Activated naive CD4-positive, alpha-beta T cell treated with anti-CD3 and anti-CD28 coated beads, Interleukin-2, amount 50 U/mL, for 24 hours (primary cell): ENCODE measurements at regions not wholly inside any gene's neighbourhood (a gene's known extent, or its start where the extent isn't known, plus 50 kb on each side); places are given as distances from the start of the nearest gene placed in this dataset.
"Not testable (repeated sequence)": the region's sequence is repeated elsewhere in the genome, so short reads cannot be mapped to it uniquely, and the experiment has no call there.

Experiments
- H3K27ac Mint-ChIP-seq: one replicate; pipeline ENCODE4 v1.8.0; 2021; ENCODE audit warnings: mild to moderate bottlenecking, mixed read lengths
- H3K27me3 Mint-ChIP-seq: one replicate; pipeline ENCODE4 v1.8.0; 2021; ENCODE audit warnings: mixed read lengths
- H3K36me3 Mint-ChIP-seq: one replicate; pipeline ENCODE4 v1.8.0; 2021; ENCODE audit warnings: mixed read lengths
- H3K4me1 Mint-ChIP-seq: one replicate; pipeline ENCODE4 v1.8.0; 2021; ENCODE audit warnings: mixed read lengths
- H3K4me3 Mint-ChIP-seq: one replicate; pipeline ENCODE4 v1.8.0; 2021; ENCODE audit warnings: mild to moderate bottlenecking, mixed read lengths
- H3K9me3 Mint-ChIP-seq: one replicate; pipeline ENCODE4 v1.8.0; 2021; ENCODE audit warnings: mixed read lengths

DNA sequence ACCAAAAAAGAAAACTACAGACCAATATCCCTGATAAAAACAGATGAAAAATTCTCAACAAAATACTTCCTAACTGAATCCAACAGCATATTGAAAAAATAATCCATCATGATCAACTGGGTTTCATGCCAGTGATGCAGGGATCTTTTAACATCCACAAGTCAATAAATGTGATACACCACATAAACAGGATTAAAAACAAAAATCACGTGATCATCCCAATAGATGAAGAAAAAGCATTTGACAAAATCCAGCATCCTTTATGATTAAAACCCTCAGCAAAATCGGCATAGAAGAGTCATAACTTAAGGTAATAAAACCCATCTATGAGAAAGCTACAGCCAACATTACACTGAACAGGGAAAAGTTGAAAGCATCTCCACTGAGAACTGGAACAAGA, 107.5 kb downstream of the DCLK3 start:
- H3K27me3 Mint-ChIP-seq: peaks cover 24% of the 10 kb centered on the region
- H3K4me1 Mint-ChIP-seq: no peaks in the 10 kb centered on the region
- no peak overlapping the region for H3K4me3 Mint-ChIP-seq
- H3K9me3 Mint-ChIP-seq: peaks cover 4% of the 10 kb centered on the region
- H3K36me3 Mint-ChIP-seq: no peaks in the 10 kb centered on the region
- no peak overlapping the region for H3K27ac Mint-ChIP-seq

DNA sequence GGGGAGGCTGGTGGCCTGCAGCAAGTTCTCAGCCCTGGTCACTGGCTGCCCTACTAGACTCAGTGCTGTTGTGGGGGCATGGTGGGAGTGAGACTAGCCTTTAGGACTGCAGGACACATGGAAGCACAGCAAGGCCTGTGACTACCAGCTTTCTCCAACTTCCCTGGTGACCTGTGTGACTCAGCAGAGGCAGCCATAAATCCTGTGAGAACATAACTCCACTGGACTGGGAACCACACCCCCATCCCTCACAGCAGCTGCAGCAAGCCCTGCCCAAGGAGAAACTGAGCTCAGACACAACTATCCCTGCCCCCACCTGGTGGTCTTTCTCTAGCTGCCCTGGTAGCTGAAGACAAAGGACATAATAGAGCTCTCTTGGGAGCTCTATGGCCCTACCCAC, 111.3 kb downstream of the DCLK3 start:
- no peaks in the 10 kb centered on the region for H3K36me3 Mint-ChIP-seq
- H3K4me3 Mint-ChIP-seq: no peak overlapping the region
- no peaks in the 10 kb centered on the region for H3K4me1 Mint-ChIP-seq
- H3K9me3 Mint-ChIP-seq: peaks cover 4% of the 10 kb centered on the region
- no peak overlapping the region for H3K27ac Mint-ChIP-seq
- peaks cover 30% of the 10 kb centered on the region for H3K27me3 Mint-ChIP-seq

DNA sequence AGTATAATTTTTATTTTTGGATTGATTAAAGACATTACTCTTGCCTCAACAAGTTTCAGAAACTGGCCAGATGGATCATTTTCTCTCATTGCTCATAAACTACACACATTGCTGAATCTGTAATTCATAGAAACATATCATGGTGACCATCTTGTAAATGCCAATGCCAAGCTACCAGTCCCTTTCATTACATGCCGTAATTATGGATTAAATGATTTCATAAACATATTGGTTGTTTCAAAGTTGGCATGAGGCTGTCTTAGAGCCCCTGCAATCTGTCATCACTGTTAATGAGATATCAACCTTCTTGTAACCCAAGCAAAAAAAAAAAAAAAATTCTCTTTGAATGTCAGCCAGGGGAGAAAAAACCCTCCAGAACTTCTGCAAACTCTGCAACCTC, 112.2 kb downstream of the DCLK3 start:
- Mint-ChIP-seq H3K9me3 (peaks cover 4% of the 10 kb centered on the region), H3K36me3 (no peaks in the 10 kb centered on the region), H3K4me1 (no peaks in the 10 kb centered on the region), H3K27ac (no peak overlapping the region), H3K4me3 (no peak overlapping the region), H3K27me3 (peaks cover 25% of the 10 kb centered on the region)

DNA sequence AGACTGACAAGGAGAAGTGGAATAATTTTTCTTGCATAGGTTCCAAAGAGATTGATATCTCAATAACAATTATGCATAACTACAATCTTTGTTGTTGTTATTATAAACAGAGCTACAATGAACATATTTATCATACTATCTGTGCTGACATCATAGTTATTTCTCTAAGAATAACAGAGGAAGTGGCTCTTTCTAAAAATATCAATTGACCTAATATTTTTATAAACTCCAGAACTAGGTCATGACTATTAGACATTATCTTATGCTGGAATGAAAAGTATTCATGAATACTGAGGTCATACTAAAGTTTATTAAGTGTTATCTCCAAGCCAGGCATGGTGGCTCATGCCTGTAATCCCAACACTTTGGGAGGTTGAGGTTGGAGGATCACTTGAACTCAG, 114.1 kb downstream of the DCLK3 start:
- H3K9me3 Mint-ChIP-seq: no peaks in the 10 kb centered on the region
- H3K27ac Mint-ChIP-seq: no peak overlapping the region
- no peaks in the 10 kb centered on the region for H3K4me1 Mint-ChIP-seq
- peaks cover 23% of the 10 kb centered on the region for H3K27me3 Mint-ChIP-seq
- H3K4me3 Mint-ChIP-seq: no peak overlapping the region
- H3K36me3 Mint-ChIP-seq: no peaks in the 10 kb centered on the region

DNA sequence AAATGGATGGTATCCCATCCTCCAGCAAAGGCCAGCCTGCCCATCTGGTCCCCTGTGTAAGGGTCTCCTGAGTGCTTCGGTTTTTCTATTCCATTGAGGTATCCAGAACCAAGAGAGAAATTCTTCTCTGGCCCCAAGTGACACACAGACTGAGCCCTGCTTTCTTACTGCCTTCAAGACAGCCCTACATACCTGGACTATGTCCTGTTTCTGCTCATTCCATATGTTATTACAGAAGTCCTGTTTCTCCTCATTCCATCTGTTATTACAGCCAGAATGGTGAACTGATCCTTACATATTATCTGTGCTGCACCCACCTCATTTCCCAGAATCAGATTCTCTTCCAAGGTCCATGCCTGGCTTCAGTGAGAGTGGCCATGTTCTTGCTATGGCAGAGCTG, 115.2 kb downstream of the DCLK3 start:
- Mint-ChIP-seq H3K36me3 (no peaks in the 10 kb centered on the region), H3K4me3 (no peak overlapping the region), H3K4me1 (no peaks in the 10 kb centered on the region), H3K27ac (no peak overlapping the region), H3K27me3 (peaks cover 24% of the 10 kb centered on the region), H3K9me3 (no peaks in the 10 kb centered on the region)

DNA sequence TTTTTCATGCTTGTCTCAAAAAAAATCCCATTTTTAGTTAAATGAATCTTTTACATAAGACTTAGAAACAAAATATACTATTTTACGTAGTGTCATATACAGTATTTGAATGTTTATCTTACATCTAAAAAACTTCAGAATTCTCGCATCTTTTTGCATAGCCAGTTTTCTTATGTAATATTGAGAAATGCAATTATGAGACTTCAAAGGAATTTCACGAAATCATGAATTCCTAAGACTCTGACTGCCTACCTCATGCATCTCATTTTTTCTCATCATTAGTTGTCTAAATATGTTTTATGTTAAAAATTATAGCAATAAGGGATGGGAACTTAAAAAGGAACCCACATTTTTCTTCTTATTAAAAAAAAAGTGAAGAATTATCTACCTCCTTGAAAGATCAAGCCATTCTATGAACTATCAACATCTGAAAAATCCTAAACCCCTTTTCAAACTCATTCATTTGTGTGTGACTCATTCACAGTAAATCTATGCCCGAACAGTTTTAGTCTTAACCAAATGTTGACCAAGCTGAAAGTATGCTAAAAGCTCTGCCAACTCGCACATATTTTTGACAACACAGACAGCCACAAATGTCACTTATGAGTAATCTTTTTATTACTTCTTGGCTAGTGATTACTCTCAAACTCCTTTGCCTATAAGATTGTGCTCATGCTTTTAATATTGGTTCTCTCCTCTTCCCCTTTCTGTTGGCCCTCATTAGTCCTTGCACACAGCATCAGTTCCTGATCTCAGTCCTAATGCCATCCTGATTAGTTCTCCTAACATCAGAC, 115.9 kb downstream of the DCLK3 start:
- Mint-ChIP-seq H3K4me1 (no peaks in the 10 kb centered on the region), H3K27me3 (peaks cover 23% of the 10 kb centered on the region), H3K27ac (no peak overlapping the region), H3K4me3 (no peak overlapping the region), H3K9me3 (no peaks in the 10 kb centered on the region), H3K36me3 (no peaks in the 10 kb centered on the region)

DNA sequence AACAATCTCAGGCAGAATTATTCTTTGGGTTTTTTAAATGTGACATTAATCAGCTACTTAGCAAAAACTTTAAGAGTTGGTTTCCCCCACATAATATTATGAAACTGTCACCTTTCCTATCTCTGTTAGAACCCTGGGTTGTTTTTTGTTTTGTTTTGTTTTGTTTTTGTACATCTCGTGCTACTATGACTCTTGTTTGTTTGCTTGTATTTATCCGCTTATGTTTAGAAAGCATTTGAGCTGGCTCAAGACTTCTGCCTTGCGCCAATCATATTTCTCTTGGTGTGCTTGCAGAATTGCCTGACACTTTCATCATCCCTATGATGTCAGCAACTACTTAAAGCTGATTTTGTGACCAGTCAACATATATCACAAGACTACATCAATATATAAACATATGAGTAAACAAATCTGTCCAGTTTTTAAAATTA, 116.9 kb downstream of the DCLK3 start:
- no peaks in the 10 kb centered on the region for H3K4me1 Mint-ChIP-seq
- peaks cover 31% of the 10 kb centered on the region for H3K27me3 Mint-ChIP-seq
- H3K36me3 Mint-ChIP-seq: no peaks in the 10 kb centered on the region
- no peaks in the 10 kb centered on the region for H3K9me3 Mint-ChIP-seq
- no peak overlapping the region for H3K27ac Mint-ChIP-seq
- H3K4me3 Mint-ChIP-seq: no peak overlapping the region

DNA sequence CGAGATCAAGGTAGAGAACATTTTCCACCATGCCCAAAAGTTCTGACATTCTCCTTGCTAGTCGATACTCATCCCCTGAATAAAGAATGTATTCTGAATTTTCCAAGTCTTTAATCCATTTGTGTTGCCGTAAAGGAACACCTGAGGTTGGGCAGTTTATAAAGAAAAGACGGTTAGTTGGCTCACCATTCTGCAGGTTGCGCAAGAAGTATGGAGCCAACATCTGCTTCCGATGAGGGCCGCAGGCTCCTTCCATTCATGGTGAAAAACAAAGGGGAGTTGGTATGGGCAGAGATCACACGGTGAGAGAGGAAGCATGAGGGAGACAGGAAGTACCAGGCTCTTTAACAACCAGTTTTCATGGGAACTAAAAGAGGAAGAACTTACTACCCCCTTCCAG, 121.2 kb downstream of the DCLK3 start:
- H3K27ac Mint-ChIP-seq: peak overlapping the region; percentile 43
- H3K4me3 Mint-ChIP-seq: no peak overlapping the region
- no peaks in the 10 kb centered on the region for H3K4me1 Mint-ChIP-seq
- peaks cover 16% of the 10 kb centered on the region for H3K27me3 Mint-ChIP-seq
- no peaks in the 10 kb centered on the region for H3K9me3 Mint-ChIP-seq
- peaks cover 1% of the 10 kb centered on the region for H3K36me3 Mint-ChIP-seq

DNA sequence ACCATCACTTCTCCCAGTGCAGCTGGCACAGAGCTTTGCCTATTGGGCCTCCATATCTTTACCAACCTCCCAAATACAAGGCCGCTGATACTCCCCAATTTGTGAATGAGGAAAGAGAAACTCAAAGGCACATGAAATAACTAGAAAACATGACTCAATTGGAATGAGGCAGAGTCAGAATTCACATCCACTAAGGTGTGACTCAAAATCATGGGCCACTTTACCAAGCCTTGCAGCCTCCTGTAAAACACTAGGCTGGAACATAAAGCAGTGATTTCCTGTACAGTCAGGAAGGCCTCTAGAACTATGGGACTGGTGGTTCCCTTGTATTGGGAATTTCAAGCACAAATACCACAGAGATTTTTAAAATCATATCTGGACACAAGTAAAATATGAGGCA, 128.6 kb downstream of the DCLK3 start:
- Mint-ChIP-seq H3K36me3 (no peaks in the 10 kb centered on the region), H3K9me3 (no peaks in the 10 kb centered on the region), H3K27ac (no peak overlapping the region), H3K4me1 (no peaks in the 10 kb centered on the region), H3K4me3 (no peak overlapping the region), H3K27me3 (peaks cover 7% of the 10 kb centered on the region)

DNA sequence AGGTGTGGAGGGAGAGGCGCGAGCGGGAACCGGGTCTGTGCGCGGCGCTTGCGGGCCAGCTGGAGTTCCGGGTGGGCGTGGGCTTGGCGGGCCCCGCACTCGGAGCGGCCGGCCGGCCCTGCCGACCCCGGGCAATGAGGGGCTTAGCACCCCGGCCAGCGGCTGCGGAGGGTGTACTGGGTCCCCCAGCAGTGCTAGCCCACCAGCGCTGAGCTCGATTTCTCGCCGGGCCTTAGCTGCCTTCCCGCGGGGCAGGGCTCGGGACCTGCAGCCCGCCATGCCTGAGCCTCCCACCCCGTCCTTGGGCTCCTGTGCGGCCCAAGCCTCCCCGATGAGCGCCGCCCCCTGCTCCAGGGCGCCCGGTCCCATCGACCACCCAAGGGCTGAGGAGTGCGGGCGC, 130.5 kb downstream of the DCLK3 start:
- H3K27me3 Mint-ChIP-seq, H3K36me3 Mint-ChIP-seq, H3K27ac Mint-ChIP-seq, H3K4me1 Mint-ChIP-seq, H3K9me3 Mint-ChIP-seq, H3K4me3 Mint-ChIP-seq: not testable (repeated sequence)

DNA sequence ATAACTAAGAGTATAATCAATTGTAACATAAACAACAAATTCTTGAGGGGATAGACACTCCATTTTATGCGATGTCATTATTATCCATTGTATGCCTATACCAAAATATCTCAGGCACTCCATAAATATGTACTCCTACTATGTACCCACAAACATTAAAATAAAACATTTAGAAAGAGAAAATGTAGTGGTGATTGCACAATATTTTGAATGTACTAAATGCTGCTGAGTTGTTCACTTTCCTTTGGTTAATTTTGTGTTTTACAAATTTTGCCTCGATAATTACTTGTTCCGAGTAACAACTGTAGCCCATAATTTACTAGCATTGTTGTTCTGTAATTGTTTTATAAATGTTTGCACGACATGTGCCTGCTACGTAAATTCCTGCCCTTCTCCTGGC, 131.3 kb downstream of the DCLK3 start:
- Mint-ChIP-seq H3K4me1 (no peaks in the 10 kb centered on the region), H3K4me3 (no peak overlapping the region), H3K36me3 (no peaks in the 10 kb centered on the region), H3K27ac (no peak overlapping the region), H3K27me3 (peaks cover 7% of the 10 kb centered on the region), H3K9me3 (no peaks in the 10 kb centered on the region)

DNA sequence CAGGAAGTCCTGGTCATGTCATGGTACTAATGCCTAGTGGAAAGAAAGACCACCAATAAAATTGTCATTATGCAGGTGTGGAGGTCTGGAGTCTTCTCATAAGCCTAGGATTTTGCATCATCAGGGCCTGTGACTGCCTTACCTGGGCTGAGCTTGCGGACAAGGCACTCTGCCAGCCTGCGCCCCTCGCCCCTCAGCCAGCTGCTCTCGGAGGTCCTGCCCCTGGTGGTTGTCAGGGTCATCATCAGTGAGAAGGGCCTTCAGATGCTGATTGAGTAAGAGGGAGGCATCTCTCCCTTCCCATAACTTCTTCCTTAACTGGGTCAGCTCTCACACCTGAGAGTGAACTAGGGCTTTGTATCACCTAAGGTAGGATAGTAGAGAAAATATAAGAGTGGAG, 132.8 kb downstream of the DCLK3 start:
- H3K4me3 Mint-ChIP-seq: no peak overlapping the region
- peaks cover 11% of the 10 kb centered on the region for H3K27me3 Mint-ChIP-seq
- H3K27ac Mint-ChIP-seq: no peak overlapping the region
- H3K4me1 Mint-ChIP-seq: no peaks in the 10 kb centered on the region
- H3K36me3 Mint-ChIP-seq: no peaks in the 10 kb centered on the region
- no peaks in the 10 kb centered on the region for H3K9me3 Mint-ChIP-seq

DNA sequence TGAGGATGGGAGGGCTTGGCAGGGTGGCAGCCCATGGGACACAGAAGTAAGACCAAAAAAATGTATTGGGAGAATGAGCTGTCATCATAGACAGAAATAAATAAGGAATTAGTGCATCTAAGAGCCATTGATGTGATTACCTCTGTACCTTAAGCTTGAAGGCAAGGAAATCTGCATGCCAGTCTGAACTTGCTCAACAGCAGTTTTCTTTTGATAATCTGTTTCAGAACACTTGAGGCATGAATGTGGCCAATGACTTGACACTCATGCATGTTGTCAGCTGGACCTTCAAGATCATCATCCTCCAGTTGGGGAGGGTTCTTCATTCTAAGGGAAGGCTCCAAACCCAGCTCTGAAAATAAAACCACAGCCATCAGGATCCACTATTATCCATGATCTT, 148.5 kb downstream of the DCLK3 start:
- H3K9me3 Mint-ChIP-seq: peaks cover 7% of the 10 kb centered on the region

DNA sequence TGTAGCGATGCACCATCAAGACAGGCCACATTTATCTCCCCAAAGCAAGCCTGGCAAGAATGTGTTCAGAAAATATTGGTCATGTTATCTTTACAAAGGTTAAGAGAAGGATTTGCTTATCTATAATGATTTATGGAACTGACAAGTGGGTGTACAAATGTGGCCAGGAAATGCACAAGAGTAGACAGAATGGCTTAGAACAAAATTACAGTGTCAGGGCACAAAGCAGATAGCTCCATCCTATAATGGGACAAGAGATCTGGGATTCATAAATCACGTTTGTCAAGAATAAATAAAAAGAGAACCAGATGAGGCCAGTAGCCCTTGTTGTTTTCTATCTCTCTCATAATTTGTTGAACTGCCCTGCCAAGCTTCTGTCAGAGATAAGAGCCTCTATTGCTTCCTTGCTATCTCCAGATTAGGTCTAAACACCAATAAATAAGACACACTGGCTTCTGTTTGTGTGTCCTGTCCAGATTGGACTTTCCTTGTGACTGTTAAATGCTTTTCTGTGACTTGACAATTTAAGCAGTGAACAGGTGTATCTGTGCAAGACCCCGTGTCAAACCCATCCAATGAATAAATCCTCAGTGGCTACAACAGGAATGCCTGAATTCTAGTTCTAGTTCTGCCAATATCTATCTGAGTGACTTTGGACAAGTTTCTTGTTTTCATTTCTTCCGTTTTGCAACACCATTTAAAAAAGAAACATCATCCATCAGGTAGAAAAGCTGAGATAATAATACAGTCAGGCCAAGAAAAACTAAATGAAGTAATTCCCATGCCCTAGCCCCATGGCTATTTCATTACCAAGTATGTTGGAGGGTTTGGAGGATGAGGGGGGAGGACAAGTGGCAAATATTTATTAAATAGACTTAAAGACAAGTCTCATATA, 157.2 kb downstream of the DCLK3 start:
- Mint-ChIP-seq H3K4me1 (no peaks in the 10 kb centered on the region), H3K27ac (no peak overlapping the region), H3K4me3 (no peak overlapping the region), H3K36me3 (peaks cover under 1% of the 10 kb centered on the region), H3K27me3 (peaks cover 7% of the 10 kb centered on the region), H3K9me3 (peaks cover 8% of the 10 kb centered on the region)

More for the DNA sequence above, 148.5 kb downstream of the DCLK3 start:
- H3K36me3 Mint-ChIP-seq: peaks cover 2% of the 10 kb centered on the region
- no peak overlapping the region for H3K27ac Mint-ChIP-seq
- H3K4me3 Mint-ChIP-seq: no peak overlapping the region
- no peaks in the 10 kb centered on the region for H3K4me1 Mint-ChIP-seq
- peaks cover 4% of the 10 kb centered on the region for H3K27me3 Mint-ChIP-seq

DNA sequence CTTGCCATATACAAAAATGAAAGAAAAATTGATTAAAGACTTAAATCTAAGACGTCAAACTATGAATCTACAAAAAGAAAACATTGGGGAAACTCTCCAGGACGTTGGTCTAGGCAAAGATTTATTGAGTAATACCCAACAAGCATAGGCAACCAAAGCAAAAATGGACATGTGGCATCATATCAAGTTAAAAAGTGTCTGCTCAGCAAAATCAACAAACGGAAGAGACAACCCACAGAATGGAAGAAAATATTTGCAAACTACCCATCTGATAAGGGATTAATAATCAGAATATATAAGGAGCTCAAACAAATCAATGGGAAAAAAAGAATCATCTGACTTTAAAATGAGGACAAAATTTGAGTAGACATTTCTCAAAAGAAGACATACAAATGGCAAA, 160.9 kb downstream of the DCLK3 start:
- Mint-ChIP-seq H3K4me1 (no peaks in the 10 kb centered on the region), H3K4me3 (no peak overlapping the region), H3K27me3 (peaks cover 9% of the 10 kb centered on the region), H3K27ac (no peak overlapping the region), H3K36me3 (no peaks in the 10 kb centered on the region), H3K9me3 (peaks cover 5% of the 10 kb centered on the region)

DNA sequence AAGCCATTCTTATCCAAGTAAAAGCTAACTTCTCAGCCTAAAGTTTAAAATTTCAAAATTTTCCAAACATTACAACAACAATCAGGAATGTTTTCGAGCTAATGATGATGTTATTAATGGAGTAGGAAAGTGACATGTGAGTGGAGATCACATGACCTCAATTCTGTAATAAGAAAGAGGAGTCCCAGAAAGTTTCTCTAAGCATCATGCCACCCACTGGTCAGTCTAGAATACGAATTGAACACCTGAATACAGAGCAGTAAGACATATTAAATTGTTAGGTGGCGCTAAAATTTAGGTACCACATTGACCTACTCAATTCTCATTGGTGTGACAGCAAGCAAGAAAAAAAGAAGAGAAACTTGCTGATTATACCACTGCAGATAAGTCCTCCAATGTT, 163.9 kb downstream of the DCLK3 start:
- H3K27ac Mint-ChIP-seq: no peak overlapping the region
- H3K4me3 Mint-ChIP-seq: no peak overlapping the region
- no peaks in the 10 kb centered on the region for H3K4me1 Mint-ChIP-seq
- H3K9me3 Mint-ChIP-seq: peaks cover 5% of the 10 kb centered on the region
- no peaks in the 10 kb centered on the region for H3K36me3 Mint-ChIP-seq
- H3K27me3 Mint-ChIP-seq: peaks cover 7% of the 10 kb centered on the region
